ENCODE measurements at regions not wholly inside any gene's neighbourhood (a gene's known extent, or its start where the extent isn't known, plus 50 kb on each side); places are given as distances from the start of the nearest gene placed in this dataset.

DNA sequence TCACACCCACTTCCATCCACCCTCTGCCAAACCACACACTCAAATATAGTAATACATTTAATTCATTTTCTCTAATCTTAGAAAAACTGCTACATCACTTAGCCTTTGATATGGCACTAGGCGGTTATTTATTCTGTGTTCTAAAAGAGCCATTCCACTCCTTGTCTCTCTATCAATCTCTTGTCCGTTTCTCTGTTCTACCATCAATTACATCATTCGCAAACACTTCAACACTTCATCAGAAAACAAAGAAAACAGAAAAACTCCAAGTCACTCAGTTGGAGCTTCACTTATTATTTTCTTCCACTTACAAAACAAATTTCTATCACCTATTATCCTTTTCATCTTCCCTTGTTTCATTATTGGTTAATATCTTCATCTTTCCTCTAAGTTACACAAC is 1523.0 kb downstream of the KCNT2 start (continued):
- TF ChIP-seq, protein P1, sequence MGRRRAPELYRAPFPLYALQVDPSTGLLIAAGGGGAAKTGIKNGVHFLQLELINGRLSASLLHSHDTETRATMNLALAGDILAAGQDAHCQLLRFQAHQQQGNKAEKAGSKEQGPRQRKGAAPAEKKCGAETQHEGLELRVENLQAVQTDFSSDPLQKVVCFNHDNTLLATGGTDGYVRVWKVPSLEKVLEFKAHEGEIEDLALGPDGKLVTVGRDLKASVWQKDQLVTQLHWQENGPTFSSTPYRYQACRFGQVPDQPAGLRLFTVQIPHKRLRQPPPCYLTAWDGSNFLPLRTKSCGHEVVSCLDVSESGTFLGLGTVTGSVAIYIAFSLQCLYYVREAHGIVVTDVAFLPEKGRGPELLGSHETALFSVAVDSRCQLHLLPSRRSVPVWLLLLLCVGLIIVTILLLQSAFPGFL (CRISPR knock-in tag; IDR thresholded peaks at IDR 0.05): no peak

DNA sequence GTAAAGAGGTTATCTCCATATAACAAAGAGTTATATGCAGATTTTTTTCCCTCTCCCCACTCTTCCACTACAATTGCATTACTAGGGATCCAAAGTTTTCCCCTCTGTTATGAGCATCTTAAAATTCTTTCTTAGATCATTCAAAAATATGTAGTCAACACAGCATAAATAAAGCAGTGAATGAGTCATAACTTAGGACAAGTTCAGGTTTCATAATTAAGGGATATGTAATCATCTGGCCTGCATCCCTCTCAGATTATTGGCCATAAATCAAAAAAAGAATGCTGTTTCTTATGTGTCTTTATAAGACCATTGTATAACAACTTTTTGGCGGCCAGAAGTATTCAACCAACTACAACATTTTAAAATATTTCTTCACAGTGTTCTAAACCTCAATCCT is 1526.1 kb downstream of the KCNT2 start:
- TF ChIP-seq SREBF2 (CRISPR knock-in tag; IDR thresholded peaks at IDR 0.05): no peak
- TF ChIP-seq LARP7 (IDR thresholded peaks at IDR 0.05): no peak
- no peak for TF ChIP-seq ZBTB33 (CRISPR knock-in tag; IDR thresholded peaks at IDR 0.05)
- no peak for TF ChIP-seq DACH1 (IDR thresholded peaks at IDR 0.05; ENCODE audit: partially characterized antibody)
- no peak for TF ChIP-seq TCFL5 (CRISPR knock-in tag; conservative IDR thresholded peaks at IDR 0.05)
- no peak for TF ChIP-seq GATA2 (CRISPR knock-in tag; IDR thresholded peaks at IDR 0.05)
- no peak for TF ChIP-seq MECOM (CRISPR knock-in tag; IDR thresholded peaks at IDR 0.05)
- TF ChIP-seq ZNF253 (CRISPR knock-in tag; conservative IDR thresholded peaks at IDR 0.05): no peak
- TF ChIP-seq ZNF347 (CRISPR knock-in tag; IDR thresholded peaks at IDR 0.05; ENCODE audit: low read depth): no peak
- no peak for TF ChIP-seq CBX2 (IDR thresholded peaks at IDR 0.05; ENCODE audit: insufficient read depth, low read length, poor library complexity, severe bottlenecking)
- no peak for TF ChIP-seq ZNF696 (CRISPR knock-in tag; conservative IDR thresholded peaks at IDR 0.05)
- TF ChIP-seq ZFX (CRISPR knock-in tag; IDR thresholded peaks at IDR 0.05): no peak
- no peak for TF ChIP-seq CEBPZ (IDR thresholded peaks at IDR 0.05; ENCODE audit: borderline replicate concordance, low read depth, low read length)
- no peaks in the 10 kb centered on the region for H3K27me3 ChIP-seq (ENCODE audit: control insufficient read depth in 2 of 2, insufficient read depth in 2 of 2, low read length in 2 of 2)
- FAIRE-seq (no peak), ATAC-seq (no peak), DNase-seq (ENCODE audit: extremely low read depth in 1 of 4, low spot score in 3 of 4) (no peak)
- no peak overlapping the region for H3K4me3 ChIP-seq
- H3K9me1 ChIP-seq (ENCODE audit: control insufficient read depth, insufficient read depth, low read length): no peaks in the 10 kb centered on the region
- CTCF ChIA-PET (ENCODE audit: low intra/inter-chr PET ratio): no interaction called here
- POLR2A ChIA-PET: no interaction called here
- no peak overlapping the region for H3K9ac ChIP-seq (ENCODE audit: insufficient read depth in 1 of 2, low read depth in 2 of 2, low read length in 2 of 2)
- H3K4me1 ChIP-seq (replicated peaks in 1 of 2; ENCODE audit: control insufficient read depth in 2 of 2, insufficient read depth in 2 of 2, low read length in 2 of 2): no peaks in the 10 kb centered on the region
- H3K36me3 ChIP-seq (ENCODE audit: control insufficient read depth, insufficient read depth, low read length): no peaks in the 10 kb centered on the region
- H3K9me3 ChIP-seq (replicated peaks; ENCODE audit: control insufficient read depth, insufficient read depth, low read depth, low read length): no peaks in the 10 kb centered on the region
- no peak overlapping the region for H3K4me2 ChIP-seq (ENCODE audit: insufficient read depth, low read length)
- no peak overlapping the region for H3K27ac ChIP-seq (ENCODE audit: extremely low read depth, low read depth, low read length)
- BruUV-seq (replicated peaks): no TSS peak
- H3K79me2 ChIP-seq (ENCODE audit: control insufficient read depth, insufficient read depth, low read length): no peaks in the 10 kb centered on the region
- in situ Hi-C loops (cut with MboI) (no loop called here), intact Hi-C loops (cut with micrococcal nuclease) (no loop called here)
- H4K20me1 ChIP-seq (replicated peaks; ENCODE audit: control insufficient read depth, insufficient read depth, low read length): no peaks in the 10 kb centered on the region
- 0% methylated on average over 1 of the region's 1 CpG for WGBS (ENCODE audit: insufficient coverage, low coverage, missing lambda C conversion rate)
- no peak overlapping the region for H2AFZ ChIP-seq (ENCODE audit: low read depth, low read length)

Measured in K562 (cell line).